HG02610 (cell line): ENCODE measurements at regions not wholly inside any gene's neighbourhood (a gene's known extent, or its start where the extent isn't known, plus 50 kb on each side); places are given as distances from the start of the nearest gene placed in this dataset.

Experiments
- ATAC-seq: cut with Tn5 transposase; IDR thresholded peaks from one replicate; pipeline ENCODE4 v1.9.1; 2021; ENCODE audit warnings: mild to moderate bottlenecking, moderate library complexity; ENCODE audit not compliant: unreplicated experiment

GRCh38 chr1:116322752-116323405 lies 50.2 kb upstream of the ATP1A1 start:
- ATAC-seq, result no peak
